GM23338 (cell line): ENCODE measurements at regions not wholly inside any gene's neighbourhood (a gene's known extent, or its start where the extent isn't known, plus 50 kb on each side); places are given as distances from the start of the nearest gene placed in this dataset.

Experiments
- ATAC-seq: fragments of 200-7000 bp; cut with Tn5 transposase; 3 replicates; pipeline ENCODE4 v1.9.1; 2020
- DNase-seq: peaks from one replicate; pipeline ENCODE4 v3.0.0-alpha.2; 2015; ENCODE audit warnings: low spot score
- H2AFZ ChIP-seq: fragments of 200-600 bp; sonication (generic); 2 replicates; pipeline ENCODE4 v1.8.0; 2016; ENCODE audit warnings: antibody characterized with exemption, mild to moderate bottlenecking, moderate library complexity
- H3F3A ChIP-seq: fragments of 200-600 bp; sonication (generic); replicated peaks from 2 replicates; pipeline ENCODE4 v1.8.0; 2017; ENCODE audit warnings: antibody characterized with exemption, mixed run types, low read depth
- H3K27ac ChIP-seq: fragments of 200-600 bp; sonication (generic); 2 replicates; pipeline ENCODE4 v1.6.1; 2016; ENCODE audit warnings: low read depth
- H3K27me3 ChIP-seq: fragments of 200-600 bp; sonication (generic); 2 replicates; pipeline ENCODE4 v1.8.0; 2016; ENCODE audit warnings: mild to moderate bottlenecking, mixed run types, moderate library complexity; ENCODE audit not compliant: insufficient read depth
- H3K36me3 ChIP-seq: fragments of 200-600 bp; sonication (generic); 2 replicates; pipeline ENCODE4 v1.8.0; 2016; ENCODE audit warnings: mild to moderate bottlenecking; ENCODE audit not compliant: insufficient read depth
- H3K4me1 ChIP-seq: fragments of 200-600 bp; sonication (generic); 2 replicates; pipeline ENCODE4 v1.8.0; 2016; ENCODE audit warnings: mild to moderate bottlenecking, moderate library complexity; ENCODE audit not compliant: insufficient read depth
- H3K4me2 ChIP-seq: fragments of 200-600 bp; sonication (generic); 2 replicates; pipeline ENCODE4 v1.7.1; 2017; ENCODE audit warnings: mixed run types
- H3K4me3 ChIP-seq: fragments of 200-600 bp; sonication (generic); 2 replicates; pipeline ENCODE4 v1.6.1; 2016; ENCODE audit warnings: mixed run types
- H3K79me2 ChIP-seq: fragments of 200-600 bp; sonication (generic); replicated peaks from 2 replicates; pipeline ENCODE4 v1.8.0; 2017; ENCODE audit warnings: mild to moderate bottlenecking; ENCODE audit not compliant: insufficient read depth
- H3K9me2 ChIP-seq: fragments of 200-600 bp; sonication (generic); 2 replicates; pipeline ENCODE4 v1.8.0; 2017; ENCODE audit not compliant: insufficient read depth
- H4K20me1 ChIP-seq: fragments of 200-600 bp; sonication (generic); replicated peaks from 2 replicates; pipeline ENCODE4 v1.8.0; 2017; ENCODE audit warnings: mild to moderate bottlenecking; ENCODE audit not compliant: insufficient read depth
- H3K27ac Mint-ChIP-seq: 2 replicates; pipeline ENCODE4 v1.8.0; 2020; ENCODE audit warnings: inconsistent platforms, mild to moderate bottlenecking, moderate library complexity, mixed read lengths
- H3K27me3 Mint-ChIP-seq: 3 replicates; pipeline ENCODE4 v1.8.0; 2022; ENCODE audit warnings: low read depth, mild to moderate bottlenecking, moderate library complexity, mixed read lengths, inconsistent platforms; ENCODE audit not compliant: insufficient read depth, poor library complexity
- H3K36me3 Mint-ChIP-seq: 3 replicates; pipeline ENCODE4 v1.8.0; 2021; ENCODE audit warnings: low read depth, mild to moderate bottlenecking, inconsistent platforms, moderate library complexity, mixed read lengths
- H3K4me1 Mint-ChIP-seq: 3 replicates; pipeline ENCODE4 v1.8.0; 2020; ENCODE audit warnings: mild to moderate bottlenecking, inconsistent platforms, mixed read lengths
- H3K4me3 Mint-ChIP-seq: 3 replicates; pipeline ENCODE4 v1.8.0; 2021; ENCODE audit warnings: moderate library complexity, mild to moderate bottlenecking, inconsistent platforms, mixed read lengths
- H3K9me3 Mint-ChIP-seq: 3 replicates; pipeline ENCODE4 v1.8.0; 2020; ENCODE audit warnings: moderate library complexity, mild to moderate bottlenecking, inconsistent platforms, mixed read lengths
- EZH2 ChIP-seq: fragments of 200-600 bp; sonication (generic); IDR thresholded peaks from one replicate; pipeline ENCODE4 v1.8.0; 2017; ENCODE audit warnings: antibody characterized with exemption, mild to moderate bottlenecking, low read depth; ENCODE audit not compliant: unreplicated experiment
- EZH2phosphoT487 ChIP-seq: fragments of 200-600 bp; sonication (generic); IDR thresholded peaks from one replicate; pipeline ENCODE4 v1.8.1; 2018; ENCODE audit warnings: antibody characterized with exemption; ENCODE audit not compliant: unreplicated experiment
- NANOG ChIP-seq: IDR thresholded peaks from 2 replicates; pipeline ENCODE4 v1.6.1; 2016; ENCODE audit warnings: antibody characterized with exemption, borderline replicate concordance
- POLR2AphosphoS5 ChIP-seq: IDR thresholded peaks from 2 replicates; pipeline ENCODE4 v1.6.1; 2016; ENCODE audit warnings: antibody characterized with exemption, low read depth
- ZNF331 ChIP-seq: fragments of 250-450 bp; sonication (Bioruptor Pico); IDR thresholded peaks from 2 replicates; pipeline ENCODE4 v1.5.0; 2020; ENCODE audit warnings: low read depth, mild to moderate bottlenecking, moderate library complexity
- TF ChIP-seq, protein P1 (sequence below), 2 experiments: fragments of 200-600 bp in 1 of 2; sonication (generic) in 1 of 2; conservative IDR thresholded peaks; 2 replicates each; pipeline versions ENCODE4 v1.5.1 to v1.6.1; 2016 to 2017; ENCODE audit warnings: antibody characterized with exemption in 2 of 2, low read depth in 2 of 2, mild to moderate bottlenecking in 2 of 2, moderate library complexity in 1 of 2
- TF ChIP-seq, protein P2 (sequence below): IDR thresholded peaks from 2 replicates; pipeline ENCODE4 v1.6.1; 2016; ENCODE audit warnings: antibody characterized with exemption
- TF ChIP-seq, protein P3 (sequence below): IDR thresholded peaks from one replicate; pipeline ENCODE4 v1.6.1; 2018; ENCODE audit warnings: antibody characterized with exemption; ENCODE audit not compliant: unreplicated experiment

DNA sequence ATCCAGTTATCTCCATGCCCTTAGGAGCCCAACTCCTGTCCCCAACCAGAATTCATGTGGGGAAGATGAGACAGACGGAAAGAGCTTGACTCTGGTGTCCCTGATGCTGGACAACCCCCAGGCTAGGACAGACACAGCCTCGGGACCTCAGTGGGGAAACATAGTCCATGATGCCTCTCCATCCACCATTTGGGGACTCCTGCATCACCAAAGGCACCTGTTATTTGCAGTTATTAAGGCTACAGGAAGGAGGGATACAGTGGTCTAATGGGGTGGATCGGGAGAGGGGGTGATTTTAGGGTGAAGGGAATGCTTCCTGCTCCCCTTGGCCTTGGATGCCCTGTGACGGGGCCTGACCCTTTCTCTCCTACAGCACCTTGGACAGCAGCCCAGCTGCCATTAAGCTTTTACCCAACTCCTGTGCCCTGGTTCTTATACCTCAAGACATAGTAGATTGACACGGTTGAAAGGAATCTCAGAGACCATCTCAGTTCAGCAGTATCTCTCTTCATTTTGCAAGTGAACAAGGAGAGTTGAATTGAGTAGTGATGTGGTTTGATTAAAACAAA is 111.6 kb downstream of the MATN1 start:
- DNase-seq = peak; percentile 39
- ATAC-seq = peak; percentile 67; the same call in 2 of the 3 replicates

More for the DNA sequence above, 111.6 kb downstream of the MATN1 start:
- Mint-ChIP-seq H3K4me3 (no peak overlapping the region), H3K9me3 (no peaks in the 10 kb centered on the region; the same call in 2 of the 3 replicates), H3K27ac (no peak overlapping the region), H3K36me3 (no peaks in the 10 kb centered on the region), H3K4me1 (0 out of 3 replicates have a peak, but pooled peaks cover 3% of the 10 kb centered on the region), H3K27me3 (peaks cover 6% of the 10 kb centered on the region)
- Histone ChIP-seq H2AFZ (no peak overlapping the region), H4K20me1 (no peaks in the 10 kb centered on the region), H3F3A (no peaks in the 10 kb centered on the region), H3K27me3 (no peaks in the 10 kb centered on the region), H3K27ac (no peak overlapping the region), H3K4me3 (no peak overlapping the region), H3K4me1 (no peaks in the 10 kb centered on the region), H3K9me2 (0 out of 2 replicates have a peak, but pooled peaks cover 7% of the 10 kb centered on the region), H3K79me2 (no peaks in the 10 kb centered on the region), H3K36me3 (no peaks in the 10 kb centered on the region), H3K4me2 (no peak overlapping the region)
- TF ChIP-seq ZNF331 (CRISPR knock-in tag) (no peak), EZH2phosphoT487 (no peak), NANOG (no peak), EZH2 (no peak), POLR2AphosphoS5 (no peak)
- TF ChIP-seq, protein P1, sequence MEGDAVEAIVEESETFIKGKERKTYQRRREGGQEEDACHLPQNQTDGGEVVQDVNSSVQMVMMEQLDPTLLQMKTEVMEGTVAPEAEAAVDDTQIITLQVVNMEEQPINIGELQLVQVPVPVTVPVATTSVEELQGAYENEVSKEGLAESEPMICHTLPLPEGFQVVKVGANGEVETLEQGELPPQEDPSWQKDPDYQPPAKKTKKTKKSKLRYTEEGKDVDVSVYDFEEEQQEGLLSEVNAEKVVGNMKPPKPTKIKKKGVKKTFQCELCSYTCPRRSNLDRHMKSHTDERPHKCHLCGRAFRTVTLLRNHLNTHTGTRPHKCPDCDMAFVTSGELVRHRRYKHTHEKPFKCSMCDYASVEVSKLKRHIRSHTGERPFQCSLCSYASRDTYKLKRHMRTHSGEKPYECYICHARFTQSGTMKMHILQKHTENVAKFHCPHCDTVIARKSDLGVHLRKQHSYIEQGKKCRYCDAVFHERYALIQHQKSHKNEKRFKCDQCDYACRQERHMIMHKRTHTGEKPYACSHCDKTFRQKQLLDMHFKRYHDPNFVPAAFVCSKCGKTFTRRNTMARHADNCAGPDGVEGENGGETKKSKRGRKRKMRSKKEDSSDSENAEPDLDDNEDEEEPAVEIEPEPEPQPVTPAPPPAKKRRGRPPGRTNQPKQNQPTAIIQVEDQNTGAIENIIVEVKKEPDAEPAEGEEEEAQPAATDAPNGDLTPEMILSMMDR (conservative IDR thresholded peaks at IDR 0.05; ENCODE audit: low read depth in 2 of 2) = no peak
- TF ChIP-seq, protein P2, sequence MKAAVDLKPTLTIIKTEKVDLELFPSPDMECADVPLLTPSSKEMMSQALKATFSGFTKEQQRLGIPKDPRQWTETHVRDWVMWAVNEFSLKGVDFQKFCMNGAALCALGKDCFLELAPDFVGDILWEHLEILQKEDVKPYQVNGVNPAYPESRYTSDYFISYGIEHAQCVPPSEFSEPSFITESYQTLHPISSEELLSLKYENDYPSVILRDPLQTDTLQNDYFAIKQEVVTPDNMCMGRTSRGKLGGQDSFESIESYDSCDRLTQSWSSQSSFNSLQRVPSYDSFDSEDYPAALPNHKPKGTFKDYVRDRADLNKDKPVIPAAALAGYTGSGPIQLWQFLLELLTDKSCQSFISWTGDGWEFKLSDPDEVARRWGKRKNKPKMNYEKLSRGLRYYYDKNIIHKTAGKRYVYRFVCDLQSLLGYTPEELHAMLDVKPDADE = no peak
- TF ChIP-seq, protein P3, sequence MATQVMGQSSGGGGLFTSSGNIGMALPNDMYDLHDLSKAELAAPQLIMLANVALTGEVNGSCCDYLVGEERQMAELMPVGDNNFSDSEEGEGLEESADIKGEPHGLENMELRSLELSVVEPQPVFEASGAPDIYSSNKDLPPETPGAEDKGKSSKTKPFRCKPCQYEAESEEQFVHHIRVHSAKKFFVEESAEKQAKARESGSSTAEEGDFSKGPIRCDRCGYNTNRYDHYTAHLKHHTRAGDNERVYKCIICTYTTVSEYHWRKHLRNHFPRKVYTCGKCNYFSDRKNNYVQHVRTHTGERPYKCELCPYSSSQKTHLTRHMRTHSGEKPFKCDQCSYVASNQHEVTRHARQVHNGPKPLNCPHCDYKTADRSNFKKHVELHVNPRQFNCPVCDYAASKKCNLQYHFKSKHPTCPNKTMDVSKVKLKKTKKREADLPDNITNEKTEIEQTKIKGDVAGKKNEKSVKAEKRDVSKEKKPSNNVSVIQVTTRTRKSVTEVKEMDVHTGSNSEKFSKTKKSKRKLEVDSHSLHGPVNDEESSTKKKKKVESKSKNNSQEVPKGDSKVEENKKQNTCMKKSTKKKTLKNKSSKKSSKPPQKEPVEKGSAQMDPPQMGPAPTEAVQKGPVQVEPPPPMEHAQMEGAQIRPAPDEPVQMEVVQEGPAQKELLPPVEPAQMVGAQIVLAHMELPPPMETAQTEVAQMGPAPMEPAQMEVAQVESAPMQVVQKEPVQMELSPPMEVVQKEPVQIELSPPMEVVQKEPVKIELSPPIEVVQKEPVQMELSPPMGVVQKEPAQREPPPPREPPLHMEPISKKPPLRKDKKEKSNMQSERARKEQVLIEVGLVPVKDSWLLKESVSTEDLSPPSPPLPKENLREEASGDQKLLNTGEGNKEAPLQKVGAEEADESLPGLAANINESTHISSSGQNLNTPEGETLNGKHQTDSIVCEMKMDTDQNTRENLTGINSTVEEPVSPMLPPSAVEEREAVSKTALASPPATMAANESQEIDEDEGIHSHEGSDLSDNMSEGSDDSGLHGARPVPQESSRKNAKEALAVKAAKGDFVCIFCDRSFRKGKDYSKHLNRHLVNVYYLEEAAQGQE = peak; percentile 80
